Neural cell (in vitro differentiated cells): ENCODE measurements at regions not wholly inside any gene's neighbourhood (a gene's known extent, or its start where the extent isn't known, plus 50 kb on each side); places are given as distances from the start of the nearest gene placed in this dataset.

Experiments
- H2AFZ ChIP-seq: fragments of 200-600, 300-800 bp; sonication (generic), shearing (Covaris generic); 2 replicates; pipeline ENCODE4 v1.6.0; 2014; ENCODE audit warnings: low read depth, mild to moderate bottlenecking, antibody characterized with exemption, low read length, moderate library complexity
- H3F3A ChIP-seq: fragments of 200-600 bp; shearing (Covaris generic); 2 replicates; pipeline ENCODE4 v1.6.1; 2016; ENCODE audit warnings: mild to moderate bottlenecking, moderate library complexity, mixed read lengths, antibody characterized with exemption, low read length; ENCODE audit not compliant: insufficient read depth, poor library complexity, severe bottlenecking
- H3K27ac ChIP-seq: fragments of 200-600, 300-800 bp; sonication (generic), shearing (Covaris generic); 2 replicates; pipeline ENCODE4 v1.5.1; 2014; ENCODE audit warnings: mild to moderate bottlenecking, low read length, moderate library complexity
- H3K27me3 ChIP-seq: fragments of 300-800, 200-600 bp; sonication (generic), shearing (Covaris generic); 2 replicates; pipeline ENCODE4 v1.6.0; 2014; ENCODE audit warnings: mild to moderate bottlenecking, low read depth, low read length, moderate library complexity; ENCODE audit not compliant: insufficient read depth
- H3K36me3 ChIP-seq: fragments of 300-800, 200-600 bp; sonication (generic), shearing (Covaris generic); 2 replicates; pipeline ENCODE4 v1.5.1; 2014; ENCODE audit warnings: mild to moderate bottlenecking, antibody characterized with exemption, low read length, moderate library complexity; ENCODE audit not compliant: insufficient read depth
- H3K4me2 ChIP-seq: fragments of 300-800, 200-600 bp; sonication (generic), shearing (Covaris generic); 2 replicates; pipeline ENCODE4 v1.6.0; 2014; ENCODE audit warnings: mild to moderate bottlenecking, low read length
- H3K4me3 ChIP-seq: fragments of 300-800, 200-600 bp; sonication (generic), shearing (Covaris generic); 2 replicates; pipeline ENCODE4 v1.5.1; 2014; ENCODE audit warnings: mild to moderate bottlenecking, low read length, moderate library complexity
- H3K79me2 ChIP-seq: fragments of 200-600 bp; shearing (Covaris generic); replicated peaks from 2 replicates; pipeline ENCODE4 v1.6.0; 2014; ENCODE audit warnings: mild to moderate bottlenecking, low read length, moderate library complexity; ENCODE audit not compliant: insufficient read depth
- H3K9ac ChIP-seq: fragments of 300-800, 200-600 bp; sonication (generic), shearing (Covaris generic); 2 replicates; pipeline ENCODE4 v1.6.1; 2016; ENCODE audit warnings: mild to moderate bottlenecking, low read length, mixed read lengths
- H3K9me2 ChIP-seq: fragments of 200-600 bp; shearing (Covaris generic); 2 replicates; pipeline ENCODE4 v1.6.1; 2016; ENCODE audit warnings: mild to moderate bottlenecking, low read length, mixed read lengths; ENCODE audit not compliant: insufficient read depth
- H3K9me3 ChIP-seq: fragments of 200-600, 300-800 bp; sonication (generic), shearing (Covaris generic); 2 replicates; pipeline ENCODE4 v1.6.1; 2016; ENCODE audit warnings: mild to moderate bottlenecking, mixed run types, low read length, moderate library complexity, mixed read lengths
- H4K20me1 ChIP-seq: fragments of 200-600 bp; shearing (Covaris generic); 2 replicates; pipeline ENCODE4 v1.6.1; 2016; ENCODE audit warnings: mild to moderate bottlenecking, mixed run types; ENCODE audit not compliant: insufficient read depth
- CTCF ChIP-seq: fragments of 450-650 bp; IDR thresholded peaks from 2 replicates; pipeline ENCODE4 v1.5.1; 2014; ENCODE audit warnings: antibody characterized with exemption, mild to moderate bottlenecking, moderate library complexity; ENCODE audit not compliant: poor library complexity, severe bottlenecking
- EP300 ChIP-seq: fragments of 450-650 bp; conservative IDR thresholded peaks from 2 replicates; pipeline ENCODE4 v1.6.1; 2014; ENCODE audit warnings: antibody characterized with exemption, mild to moderate bottlenecking, moderate library complexity; ENCODE audit not compliant: poor library complexity, severe bottlenecking
- EZH2 ChIP-seq: fragments of 200-600, 300-800 bp; shearing (Covaris generic), sonication (generic); IDR thresholded peaks from 2 replicates; pipeline ENCODE4 v1.6.1; 2014; ENCODE audit warnings: antibody characterized with exemption, low read length, borderline replicate concordance, mild to moderate bottlenecking; ENCODE audit not compliant: insufficient read depth, poor library complexity, severe bottlenecking
- MXI1 ChIP-seq: fragments of 450-650 bp; conservative IDR thresholded peaks from 2 replicates; pipeline ENCODE4 v1.6.1; 2014; ENCODE audit warnings: antibody characterized with exemption, mild to moderate bottlenecking; ENCODE audit not compliant: poor library complexity, severe bottlenecking
- POLR2AphosphoS5 ChIP-seq: IDR thresholded peaks from 2 replicates; pipeline ENCODE4 v1.6.1; 2012
- RAD21 ChIP-seq: fragments of 450-650 bp; conservative IDR thresholded peaks from 2 replicates; pipeline ENCODE4 v1.6.1; 2014; ENCODE audit warnings: antibody characterized with exemption, mild to moderate bottlenecking, moderate library complexity
- REST ChIP-seq: IDR thresholded peaks from 2 replicates; pipeline ENCODE4 v1.6.1; 2012; ENCODE audit warnings: borderline replicate concordance
- SMC3 ChIP-seq: fragments of 450-650 bp; conservative IDR thresholded peaks from 2 replicates; pipeline ENCODE4 v1.6.1; 2014; ENCODE audit warnings: antibody characterized with exemption, mild to moderate bottlenecking, moderate library complexity; ENCODE audit not compliant: poor library complexity
- TAF1 ChIP-seq: IDR thresholded peaks from 2 replicates; pipeline ENCODE4 v1.6.1; 2012; ENCODE audit warnings: low read depth

- Histone ChIP-seq H3K9me3 (no peaks in the 10 kb centered on the region), H4K20me1 (no peaks in the 10 kb centered on the region), H3K9ac (no peak overlapping the region), H3K27me3 (no peaks in the 10 kb centered on the region), H3K9me2 (no peaks in the 10 kb centered on the region), H3K36me3 (no peaks in the 10 kb centered on the region), H3K4me3 (no peak overlapping the region), H3F3A (no peaks in the 10 kb centered on the region), H3K79me2 (no peaks in the 10 kb centered on the region), H3K27ac (no peak overlapping the region), H2AFZ (no peak overlapping the region), H3K4me2 (no peak overlapping the region)
- TF ChIP-seq EP300 (no peak), CTCF (no peak), POLR2AphosphoS5 (no peak), EZH2 (no peak), RAD21 (no peak), SMC3 (no peak), TAF1 (no peak), REST (no peak), MXI1 (no peak)
Observed at GRCh38 chr10:1882728-1883127, 145.4 kb upstream of the ADARB2 start.

- Histone ChIP-seq H3F3A (no peaks in the 10 kb centered on the region), H3K27me3 (no peaks in the 10 kb centered on the region), H3K4me3 (no peak overlapping the region), H3K9me3 (no peaks in the 10 kb centered on the region), H3K9ac (no peak overlapping the region), H3K9me2 (no peaks in the 10 kb centered on the region), H3K4me2 (no peak overlapping the region), H3K36me3 (no peaks in the 10 kb centered on the region), H3K27ac (no peak overlapping the region), H4K20me1 (no peaks in the 10 kb centered on the region), H2AFZ (no peak overlapping the region), H3K79me2 (no peaks in the 10 kb centered on the region)
- TF ChIP-seq TAF1 (no peak), RAD21 (no peak), CTCF (no peak)
Observed at GRCh38 chr10:1882180-1882579, 144.9 kb upstream of the ADARB2 start.
